Lower lobe of right lung (tissue), 2 donors: ENCODE measurements at regions not wholly inside any gene's neighbourhood (a gene's known extent, or its start where the extent isn't known, plus 50 kb on each side); places are given as distances from the start of the nearest gene placed in this dataset.

Experiments used
- ATAC-seq, 2 donors: fragments of 200-7000 bp; cut with Tn5 transposase; one replicate each; pipeline ENCODE4 v1.9.1; 2020 to 2022; ENCODE audit warnings: mild to moderate bottlenecking in 2 of 2, moderate library complexity in 2 of 2
- DNase-seq: peaks from one replicate; pipeline ENCODE4 v3.0.0-alpha.2; 2020
- H3K27ac ChIP-seq: fragments of 200-600 bp; one replicate; pipeline ENCODE4 v1.8.0; 2022
- H3K27me3 ChIP-seq: fragments of 200-600 bp; one replicate; pipeline ENCODE4 v1.8.0; 2022; ENCODE audit warnings: low read depth
- H3K36me3 ChIP-seq: fragments of 200-600 bp; one replicate; pipeline ENCODE4 v1.8.0; 2022; ENCODE audit warnings: mild to moderate bottlenecking
- H3K4me1 ChIP-seq: fragments of 200-600 bp; one replicate; pipeline ENCODE4 v1.8.0; 2022
- H3K4me3 ChIP-seq: fragments of 200-600 bp; one replicate; pipeline ENCODE4 v1.8.0; 2022; ENCODE audit warnings: mild to moderate bottlenecking
- H3K9me3 ChIP-seq: fragments of 200-600 bp; one replicate; pipeline ENCODE4 v1.8.0; 2022
- CTCF ChIP-seq: fragments of 200-600 bp; IDR thresholded peaks from one replicate; pipeline ENCODE4 v1.8.0; 2022; ENCODE audit warnings: antibody characterized with exemption, mild to moderate bottlenecking
- intact Hi-C: fragments of 100-400 bp; cut with DNase I; formaldehyde crosslinking; loops from one replicate; pipeline ENCODE4 v1.11.0; 2022
- donor health status: DM: no; HTN: yes; CAD: no; lungs with severe emphysema.

GRCh38 chr5:82334856-82335255 lies 56.7 kb upstream of the RPS23 start:
- H3K9me3 ChIP-seq: no peaks in the 10 kb centered on the region
- intact Hi-C loops: no loop called here
- H3K27ac ChIP-seq: peak overlapping the region; percentile 19
- no peak for TF ChIP-seq CTCF
- H3K4me3 ChIP-seq: no peak overlapping the region
- no peaks in the 10 kb centered on the region for H3K27me3 ChIP-seq
- H3K36me3 ChIP-seq: no peaks in the 10 kb centered on the region
- no peak for DNase-seq
- peaks cover 6% of the 10 kb centered on the region for H3K4me1 ChIP-seq
- ATAC-seq: peak; percentile 70 to 87

DNA sequence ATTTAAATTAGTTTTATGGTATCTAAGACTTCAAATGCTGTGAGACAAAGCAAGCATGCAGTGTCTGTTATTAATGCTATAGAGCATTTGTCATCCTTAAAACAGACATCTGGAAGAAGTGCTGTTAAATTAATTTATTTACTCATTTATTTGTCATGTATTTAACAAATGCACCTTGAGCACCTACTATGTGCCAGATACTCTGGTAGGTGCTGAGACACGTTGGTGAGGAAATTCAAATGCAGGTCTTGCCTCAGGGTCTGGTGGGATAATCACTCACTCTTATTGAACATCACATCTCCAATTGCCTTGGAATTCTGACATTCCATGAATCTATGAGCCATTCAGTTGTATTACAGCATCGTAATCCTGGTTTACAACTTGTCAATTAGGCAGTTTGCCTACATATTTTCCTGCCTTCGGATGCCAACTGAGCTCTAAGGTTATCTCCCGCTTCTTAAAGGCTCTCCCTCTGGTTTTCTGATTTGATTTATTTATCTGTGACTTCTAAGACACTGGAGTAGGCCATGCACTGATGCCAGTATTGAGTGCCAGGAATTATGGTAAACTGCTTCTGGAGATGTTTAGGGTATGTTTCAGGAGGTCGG lies 56.0 kb upstream of the RPS23 start:
- no peak for TF ChIP-seq CTCF
- ATAC-seq (no peak), DNase-seq (no peak)
- H3K27ac ChIP-seq: peak overlapping the region; percentile 19
- no peaks in the 10 kb centered on the region for H3K27me3 ChIP-seq
- H3K36me3 ChIP-seq: no peaks in the 10 kb centered on the region
- no peaks in the 10 kb centered on the region for H3K9me3 ChIP-seq
- H3K4me1 ChIP-seq: peaks cover 6% of the 10 kb centered on the region
- no peak overlapping the region for H3K4me3 ChIP-seq
- intact Hi-C loops: no loop called here

DNA sequence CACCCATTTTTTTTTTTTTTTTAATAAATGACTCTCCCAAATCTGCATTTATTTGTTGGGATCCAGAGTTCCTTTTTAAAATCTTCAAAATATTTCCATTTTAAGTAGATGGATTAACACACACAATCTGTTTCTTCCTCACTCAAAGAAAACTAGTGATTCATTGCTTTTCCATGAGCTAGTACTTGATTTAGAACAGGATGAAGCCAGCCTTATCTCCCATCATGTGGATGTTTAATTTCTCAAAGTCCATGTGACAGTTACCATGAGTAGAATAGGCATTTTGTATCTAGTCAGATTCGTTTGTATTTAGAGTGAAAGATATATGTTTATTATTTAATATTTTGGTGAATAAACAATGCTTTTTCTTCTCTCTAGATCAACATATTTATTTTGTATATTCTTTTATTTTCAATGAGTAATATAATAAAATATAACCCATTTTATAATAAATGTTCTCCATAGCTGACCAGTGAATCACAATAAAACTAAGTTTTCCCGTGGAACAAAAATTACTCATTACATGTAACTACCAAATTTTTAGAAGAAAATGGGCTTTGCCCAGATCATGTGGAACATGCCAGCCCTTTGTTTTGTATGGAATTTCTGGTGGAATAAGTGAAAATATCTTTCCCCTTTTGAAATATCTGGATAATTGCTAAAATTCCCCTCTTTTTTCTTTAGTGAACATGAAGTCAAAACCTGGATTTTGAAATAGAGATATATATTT lies 54.9 kb upstream of the RPS23 start:
- Histone ChIP-seq H3K27ac (no peak overlapping the region), H3K27me3 (no peaks in the 10 kb centered on the region), H3K9me3 (no peaks in the 10 kb centered on the region), H3K4me3 (no peak overlapping the region), H3K36me3 (no peaks in the 10 kb centered on the region), H3K4me1 (peaks cover 6% of the 10 kb centered on the region)
- intact Hi-C loops: no loop called here
- DNase-seq (no peak), ATAC-seq (no peak)
- TF ChIP-seq CTCF: no peak

- Histone ChIP-seq H3K9me3 (no peaks in the 10 kb centered on the region), H3K36me3 (no peaks in the 10 kb centered on the region), H3K27ac (no peak overlapping the region), H3K27me3 (no peaks in the 10 kb centered on the region), H3K4me3 (no peak overlapping the region), H3K4me1 (peaks cover 6% of the 10 kb centered on the region)
- TF ChIP-seq CTCF: no peak
- no peak for DNase-seq
- no peak for ATAC-seq
- intact Hi-C loops: no loop called here
These were observed 54.1 kb upstream of the RPS23 start for GRCh38 chr5:82332064-82332855.

- Histone ChIP-seq H3K9me3 (no peaks in the 10 kb centered on the region), H3K27ac (no peak overlapping the region), H3K36me3 (no peaks in the 10 kb centered on the region), H3K4me1 (peaks cover 6% of the 10 kb centered on the region), H3K27me3 (no peaks in the 10 kb centered on the region), H3K4me3 (no peak overlapping the region)
- ATAC-seq (no peak), DNase-seq (no peak)
- no peak for TF ChIP-seq CTCF
- intact Hi-C loops: no loop called here
These were observed 53.4 kb upstream of the RPS23 start for GRCh38 chr5:82331557-82331956.
